ENCODE measurements at regions not wholly inside any gene's neighbourhood (a gene's known extent, or its start where the extent isn't known, plus 50 kb on each side); places are given as distances from the start of the nearest gene placed in this dataset.

DNA sequence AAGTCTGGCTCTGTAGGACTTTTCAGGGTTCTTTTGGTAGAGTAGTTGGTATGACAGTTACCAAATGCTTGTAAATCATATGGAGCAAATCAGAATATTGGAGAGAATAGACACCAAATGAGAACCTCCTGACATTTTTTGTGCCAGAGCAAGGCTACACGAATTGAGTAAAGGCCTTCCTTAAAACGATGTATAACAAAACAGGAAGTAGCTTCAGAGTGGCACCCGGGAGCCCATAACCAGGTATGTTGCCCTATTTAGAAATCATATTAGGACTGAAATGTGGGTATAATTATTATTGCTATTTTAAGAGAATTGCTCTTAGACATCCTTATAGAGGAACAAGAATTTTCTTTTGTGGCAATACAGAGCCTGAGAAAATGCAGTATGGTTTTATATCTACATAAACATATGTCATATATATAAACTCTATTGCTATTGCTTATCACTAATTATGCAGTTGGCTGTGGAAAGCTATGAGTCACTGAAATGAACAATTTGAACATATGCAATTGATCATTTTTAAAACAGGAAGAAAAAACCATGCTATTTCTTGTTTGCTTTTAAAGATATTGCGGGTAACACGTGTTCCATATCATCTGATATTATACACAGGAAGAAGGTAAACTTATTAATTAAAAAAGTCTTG lies 197.4 kb upstream of the MTPN start:
- DNase-seq (ENCODE audit: low spot score): no peak

DNA sequence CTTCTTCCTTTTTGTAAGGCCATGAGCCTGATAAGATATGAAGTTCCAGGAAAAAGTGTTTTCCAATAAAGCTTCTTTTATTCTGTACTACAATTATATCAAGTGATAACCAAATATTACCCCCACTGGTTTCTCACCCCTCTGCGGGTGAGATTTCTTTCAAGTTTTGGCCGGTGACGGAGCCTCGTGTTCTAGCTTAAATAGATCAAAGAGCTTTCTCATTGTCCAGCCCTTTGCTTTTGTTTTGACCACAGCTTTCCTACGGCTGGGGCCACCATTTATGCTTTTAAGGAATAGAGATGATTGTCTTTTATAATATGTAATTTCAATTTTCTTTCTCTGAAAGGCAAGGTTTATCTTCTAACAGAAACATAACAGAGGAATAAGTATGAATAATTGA lies 196.7 kb upstream of the MTPN start:
- no peak for DNase-seq (ENCODE audit: low spot score)

DNA sequence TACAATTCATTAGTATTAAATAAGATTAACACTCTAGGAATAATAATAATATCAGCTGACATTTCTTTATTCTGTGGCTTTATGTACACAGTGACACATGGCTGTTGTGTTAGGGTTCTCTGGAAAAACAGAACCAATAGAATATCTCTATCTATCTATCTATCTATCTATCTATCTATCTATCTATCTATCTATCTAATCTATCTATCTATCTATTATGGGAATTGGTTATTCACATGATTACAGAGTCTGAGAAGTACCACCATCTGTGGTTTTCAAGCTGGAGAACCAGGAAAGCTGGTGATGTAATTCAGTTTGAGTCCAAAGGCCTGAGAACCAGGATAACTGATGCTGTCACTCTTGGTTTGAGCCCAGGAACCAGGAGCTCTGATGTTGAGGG lies 194.1 kb upstream of the MTPN start:
- no peak for DNase-seq (ENCODE audit: low spot score)

DNA sequence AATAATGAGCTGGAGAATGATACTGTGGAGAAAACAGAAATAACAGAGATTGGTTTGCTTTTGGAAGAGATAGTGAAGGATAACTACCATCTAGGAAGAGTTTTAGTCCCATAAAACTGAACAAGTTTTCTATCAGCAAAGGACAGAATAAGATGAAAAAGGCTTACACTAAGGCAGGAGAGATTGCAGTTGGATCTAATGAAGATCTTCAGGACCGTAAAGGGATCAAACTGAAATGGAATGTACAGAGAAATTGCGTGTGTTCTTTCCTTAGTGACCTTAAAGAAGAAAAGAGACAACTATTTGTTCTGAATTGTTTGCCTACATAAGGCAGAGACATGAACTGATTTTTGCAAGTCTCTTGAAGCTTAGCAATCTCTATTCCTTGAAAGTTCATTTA lies 191.7 kb upstream of the MTPN start:
- DNase-seq (ENCODE audit: low spot score): no peak

DNA sequence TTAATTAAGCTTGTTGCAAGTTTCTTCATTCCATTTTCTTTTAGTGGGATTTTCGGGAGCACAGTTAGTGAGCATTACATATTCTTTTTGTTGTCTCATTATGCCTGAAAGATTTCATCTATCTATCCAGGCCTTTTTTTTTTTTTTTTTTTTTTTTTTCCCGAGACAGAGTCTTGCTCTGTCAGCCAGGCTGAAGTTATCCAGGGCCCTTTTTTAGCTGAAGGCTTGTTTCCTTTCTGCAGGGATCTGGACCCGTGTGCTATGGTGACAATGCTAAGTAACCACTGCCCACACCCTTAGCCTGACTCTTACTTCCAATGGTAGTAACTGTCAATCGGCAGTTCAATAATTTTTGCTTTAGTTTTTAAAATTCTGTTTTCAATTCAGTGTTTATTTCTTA lies 190.8 kb upstream of the MTPN start:
- DNase-seq (ENCODE audit: low spot score): no peak

DNA sequence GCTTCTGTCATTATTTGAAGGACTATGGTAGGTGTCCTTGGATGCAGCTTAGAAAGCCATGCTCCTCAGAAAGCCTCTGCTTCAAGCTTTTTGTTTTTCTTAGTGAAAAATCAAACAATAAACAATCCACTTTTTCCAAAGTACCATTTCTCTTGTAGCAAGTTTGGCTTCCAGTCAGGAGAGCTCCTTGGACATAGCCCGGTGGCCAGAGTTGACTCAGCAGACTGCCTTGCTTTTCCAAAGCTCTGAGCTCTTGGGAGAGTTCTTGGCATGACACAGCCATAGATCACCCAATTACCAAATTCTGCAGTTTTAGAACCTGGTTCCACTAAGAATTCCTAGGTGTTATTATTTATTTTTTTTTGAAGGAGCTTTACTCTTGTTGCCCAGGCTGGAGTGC lies 189.4 kb upstream of the MTPN start:
- DNase-seq (ENCODE audit: low spot score): no peak

DNA sequence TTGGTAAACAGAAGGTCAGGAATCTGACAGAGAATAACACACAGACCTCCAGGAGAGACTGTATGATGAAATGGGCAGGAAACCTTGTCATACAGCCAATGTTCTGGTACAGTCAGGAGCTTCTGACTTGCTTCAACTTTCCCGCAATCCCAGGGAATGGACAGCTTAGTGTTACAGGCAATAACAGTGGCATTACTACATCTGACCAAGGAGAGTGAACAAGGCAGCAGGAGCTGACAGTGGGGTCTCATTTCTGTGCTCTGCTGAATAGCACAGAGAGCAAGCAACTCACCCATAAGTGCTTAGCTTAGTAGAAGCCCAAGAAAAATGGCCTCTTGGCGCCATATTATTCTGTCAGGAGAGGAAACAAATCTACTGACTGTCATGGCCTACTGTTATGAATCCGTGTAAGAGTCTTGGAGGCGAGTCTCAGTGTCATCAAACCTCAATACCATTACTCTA lies 186.2 kb upstream of the MTPN start:
- no peak for DNase-seq (ENCODE audit: low spot score)

DNA sequence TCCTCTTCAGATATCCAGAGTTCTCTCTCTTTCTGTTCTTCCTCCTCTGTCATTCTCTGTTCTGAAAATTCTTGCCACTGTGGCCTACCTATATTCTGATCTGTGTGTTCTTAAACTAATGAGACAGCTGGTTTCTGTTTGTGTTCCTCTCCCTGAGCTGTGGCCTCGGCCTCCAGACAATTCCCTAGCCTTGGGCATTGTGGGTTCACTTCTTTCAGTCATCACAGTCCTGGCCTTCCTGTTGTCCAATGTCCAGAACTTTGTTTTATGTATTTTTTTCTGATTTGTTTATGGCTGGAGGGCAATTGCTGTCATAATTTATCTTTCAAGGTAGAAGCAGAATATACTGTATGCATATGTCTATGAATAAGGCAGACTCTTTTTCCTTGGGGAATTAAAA lies 173.2 kb upstream of the MTPN start:
- no peak for DNase-seq (ENCODE audit: low spot score)

DNA sequence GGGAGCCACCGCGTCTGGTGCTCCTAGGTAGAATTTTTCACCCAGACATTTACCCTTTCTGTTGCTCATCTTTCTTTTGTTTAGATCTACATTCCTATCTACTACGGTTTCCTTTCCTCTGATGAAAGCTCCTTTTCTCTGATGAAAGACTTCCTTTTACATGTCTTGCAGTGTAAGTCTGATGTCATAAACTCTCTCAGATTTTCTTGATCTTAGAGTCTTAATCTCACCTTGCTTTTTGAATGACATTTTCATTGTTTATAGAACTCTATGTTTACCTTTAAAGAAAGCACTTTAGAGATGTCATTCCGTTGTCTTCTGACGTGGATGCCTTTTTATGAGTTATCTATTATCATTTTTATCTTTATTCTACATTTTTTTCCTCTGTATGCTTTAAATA lies 171.8 kb upstream of the MTPN start:
- no peak for DNase-seq (ENCODE audit: low spot score)

DNA sequence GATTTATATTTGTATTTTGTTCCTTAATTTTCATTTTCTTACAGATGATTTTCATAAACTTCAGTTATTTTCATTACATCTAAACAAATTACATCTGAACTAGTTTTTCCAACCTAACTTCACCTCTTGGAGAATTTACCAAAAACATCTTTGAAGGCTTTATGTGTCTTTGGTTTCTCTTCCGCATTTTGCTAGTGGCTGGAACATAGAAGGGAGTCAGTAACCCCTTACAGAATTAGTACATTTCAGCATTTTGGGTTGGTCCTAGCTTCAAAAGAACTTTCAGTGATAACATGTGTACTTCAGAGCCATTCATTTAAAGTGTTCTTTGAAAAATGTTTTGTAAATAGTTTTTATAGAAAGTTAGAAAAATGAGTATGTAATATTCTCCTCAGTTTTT lies 169.8 kb upstream of the MTPN start:
- no peak for DNase-seq (ENCODE audit: low spot score)

DNA sequence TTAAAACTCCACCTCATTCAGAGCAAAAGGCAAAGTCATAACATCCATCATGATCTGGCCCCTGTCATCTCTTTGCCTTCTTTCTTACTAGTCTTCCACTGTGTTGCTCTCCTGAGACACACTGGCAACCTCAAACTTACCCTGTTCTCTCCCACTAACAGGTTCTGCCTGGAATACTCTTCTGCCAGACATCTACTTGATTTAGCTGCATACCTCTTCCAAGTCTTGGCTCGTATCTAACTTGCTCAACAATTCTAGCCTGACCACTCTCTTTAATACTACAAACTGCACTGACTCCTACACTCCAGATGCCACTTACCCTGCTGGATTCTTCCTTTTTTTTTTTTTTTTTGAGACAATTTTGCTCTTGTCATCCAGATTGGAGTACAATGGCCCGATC lies 167.0 kb upstream of the MTPN start:
- no peak for DNase-seq (ENCODE audit: low spot score)

DNA sequence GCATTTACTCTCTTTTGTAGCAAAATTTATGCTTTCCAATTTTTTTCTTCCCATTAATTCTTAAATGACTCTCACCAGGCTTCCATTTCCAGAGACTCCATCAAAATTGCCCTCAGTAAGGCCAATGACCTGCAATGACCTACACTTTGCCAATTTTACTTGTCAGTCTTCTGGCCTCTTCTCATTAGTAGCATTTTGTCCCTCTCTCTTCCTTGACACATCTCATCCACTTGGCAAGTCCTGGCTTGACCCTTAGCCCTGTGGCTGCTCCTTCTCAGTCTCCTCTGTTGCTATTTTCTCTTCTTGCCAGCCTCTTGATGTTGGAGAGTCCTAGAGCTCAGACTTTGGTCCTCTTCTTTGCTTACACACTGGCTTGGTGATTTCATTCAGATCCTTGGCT lies 166.1 kb upstream of the MTPN start:
- no peak for DNase-seq (ENCODE audit: low spot score)

DNA sequence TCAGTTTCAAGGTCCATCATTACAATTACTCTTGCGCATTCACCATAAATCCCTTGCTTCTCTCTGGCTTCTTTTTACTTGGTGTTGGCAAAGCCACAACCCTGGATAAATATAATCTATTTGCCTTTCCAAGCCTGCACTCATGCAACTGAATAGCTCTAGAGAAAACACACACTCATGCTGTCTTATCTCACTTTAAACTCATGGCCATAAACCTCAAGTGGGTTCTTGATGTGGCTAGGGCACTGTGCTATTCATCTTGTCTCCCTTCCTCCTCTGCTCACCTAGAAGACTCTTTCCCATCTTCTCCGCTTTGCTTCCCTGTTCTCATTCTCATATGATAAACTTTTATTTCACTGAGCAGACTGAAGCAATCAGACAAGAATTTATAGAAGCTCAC lies 165.4 kb upstream of the MTPN start:
- no peak for DNase-seq (ENCODE audit: low spot score)

DNA sequence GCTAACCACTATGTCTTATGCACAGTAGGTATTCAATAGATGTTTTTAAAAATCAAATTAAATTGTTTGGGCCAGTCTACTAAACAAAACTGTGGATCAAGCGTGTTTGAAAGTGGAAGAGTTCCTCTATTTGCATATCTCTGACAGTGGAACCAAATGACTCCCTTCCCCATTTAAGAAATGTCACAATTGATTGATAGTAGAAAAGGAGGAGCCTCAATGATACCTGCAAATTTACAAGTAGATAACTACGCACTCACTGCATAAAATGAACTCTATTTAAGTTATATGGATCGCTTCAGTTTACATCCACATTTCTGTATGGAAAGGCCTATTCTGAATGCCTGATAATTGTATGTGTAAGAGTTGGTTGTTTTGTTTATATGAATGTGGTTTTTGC lies 163.3 kb upstream of the MTPN start:
- no peak for DNase-seq (ENCODE audit: low spot score)

DNA sequence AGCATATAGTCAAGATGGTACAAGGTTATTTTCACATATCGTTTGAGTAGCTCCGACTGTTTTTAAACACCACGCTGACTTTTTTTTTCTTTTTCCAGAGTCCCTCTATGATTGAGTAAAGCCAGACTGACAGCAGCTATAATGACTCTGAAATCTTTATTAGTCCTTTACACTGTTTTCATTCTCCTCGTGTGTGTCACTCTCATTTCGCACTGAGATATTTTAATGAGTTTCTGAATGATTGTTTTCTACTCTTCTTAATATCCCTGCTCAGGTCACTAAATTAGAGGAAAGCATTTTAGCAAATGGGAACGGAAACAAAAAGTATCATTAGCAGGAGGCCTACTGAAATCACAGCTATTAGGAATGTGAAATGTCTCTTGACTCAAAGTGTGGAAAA lies 162.3 kb upstream of the MTPN start:
- no peak for DNase-seq (ENCODE audit: low spot score)

DNA sequence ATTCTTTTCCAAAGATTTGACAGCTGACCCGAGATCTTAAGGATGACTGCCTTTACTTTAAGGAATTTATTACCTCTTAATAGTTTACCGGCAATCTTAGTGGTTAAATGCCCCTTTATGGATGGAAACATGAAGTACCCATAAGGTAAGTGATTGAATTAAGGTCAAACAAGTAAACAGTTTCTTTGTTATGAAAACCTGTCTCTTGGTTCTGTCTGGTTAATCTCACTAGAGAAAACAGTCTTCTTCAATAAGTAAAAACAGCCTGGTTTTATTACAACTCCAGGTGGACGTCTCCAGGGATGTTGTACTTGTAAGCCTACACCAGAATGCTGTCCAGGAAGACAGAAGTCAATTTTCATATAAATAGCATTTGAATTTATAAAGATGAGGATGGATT lies 161.8 kb upstream of the MTPN start:
- DNase-seq (ENCODE audit: low spot score): no peak

DNA sequence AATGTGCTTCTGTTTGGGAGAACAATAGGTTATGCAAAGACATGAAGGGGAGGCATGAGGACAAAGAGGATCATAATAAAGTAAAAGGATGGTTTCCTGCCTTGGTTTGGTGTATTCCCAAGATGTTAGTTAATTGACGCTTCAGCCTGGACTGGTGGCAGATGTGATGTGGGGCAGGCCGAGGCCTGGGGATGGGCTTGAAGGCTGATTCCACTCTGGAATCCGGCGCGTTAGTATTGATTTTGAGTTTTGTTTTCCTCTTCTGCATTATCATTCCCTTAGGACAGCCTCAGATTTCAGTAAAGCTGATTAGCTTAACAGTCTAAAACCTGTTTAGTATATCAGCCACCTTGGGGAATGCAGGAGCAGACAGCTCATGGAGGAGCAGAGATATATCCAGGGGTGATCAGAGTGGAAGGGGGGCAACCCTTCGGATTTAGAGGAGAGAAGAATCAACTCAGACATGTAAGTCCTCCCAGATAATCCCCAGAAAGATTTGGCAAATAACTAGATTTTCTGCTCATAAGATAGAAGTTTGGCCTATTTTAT lies 159.8 kb upstream of the MTPN start:
- DNase-seq (ENCODE audit: low spot score): no peak

DNA sequence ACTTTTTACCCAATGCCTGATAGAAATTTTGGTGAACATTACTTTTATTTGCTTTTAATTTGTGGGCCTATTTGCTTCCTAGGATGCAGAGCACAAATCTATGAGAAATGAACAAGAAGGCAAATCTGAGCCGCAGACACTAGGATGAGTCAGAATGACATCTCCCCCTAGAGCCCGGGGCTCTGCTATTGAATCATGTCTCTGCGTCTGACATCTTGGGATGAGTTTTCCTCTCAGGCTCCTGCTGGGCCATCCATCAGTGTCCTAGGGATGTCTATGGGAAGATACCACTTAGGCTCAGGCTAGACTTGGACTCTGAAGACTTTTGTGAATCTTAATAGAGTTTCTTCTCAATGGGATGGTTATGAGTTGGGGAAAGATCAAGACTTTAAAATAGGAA lies 157.3 kb upstream of the MTPN start:
- DNase-seq (ENCODE audit: low spot score): no peak

DNA sequence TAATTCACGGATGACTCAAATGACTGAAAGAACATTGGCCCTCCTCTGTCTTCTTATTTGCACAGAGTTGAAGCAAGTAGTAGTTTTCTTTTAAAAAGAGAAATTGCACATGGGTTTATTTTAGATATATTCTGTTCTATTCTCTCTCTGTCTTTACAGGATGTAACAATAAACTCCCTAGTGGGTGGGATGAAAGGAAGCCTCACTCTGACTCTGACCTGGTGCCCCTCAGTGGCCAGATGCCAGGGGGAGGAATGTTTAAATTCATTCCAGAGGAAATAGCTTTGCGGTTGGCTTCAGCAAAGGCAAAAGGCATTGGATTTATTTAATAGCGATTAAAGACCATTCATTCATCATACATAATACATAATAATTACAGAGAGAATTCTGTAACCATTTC lies 156.4 kb upstream of the MTPN start:
- no peak for DNase-seq (ENCODE audit: low spot score)

DNA sequence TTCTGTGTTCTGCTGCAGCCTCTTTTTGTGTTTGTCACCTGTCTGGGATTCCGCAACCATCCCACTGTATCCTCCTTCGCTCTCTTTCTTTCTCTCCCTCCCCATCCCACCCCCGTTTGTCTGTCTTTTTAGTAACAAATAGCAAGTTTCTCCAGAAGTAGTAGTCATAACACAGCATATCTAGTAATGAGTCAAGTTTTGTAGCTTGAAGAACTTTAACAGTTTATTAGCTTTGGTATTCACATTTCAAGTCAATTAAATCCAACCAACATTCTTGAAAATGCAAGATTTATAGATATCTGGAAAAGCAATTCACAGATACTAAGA lies 154.1 kb upstream of the MTPN start:
- DNase-seq (ENCODE audit: low spot score): no peak

DNA sequence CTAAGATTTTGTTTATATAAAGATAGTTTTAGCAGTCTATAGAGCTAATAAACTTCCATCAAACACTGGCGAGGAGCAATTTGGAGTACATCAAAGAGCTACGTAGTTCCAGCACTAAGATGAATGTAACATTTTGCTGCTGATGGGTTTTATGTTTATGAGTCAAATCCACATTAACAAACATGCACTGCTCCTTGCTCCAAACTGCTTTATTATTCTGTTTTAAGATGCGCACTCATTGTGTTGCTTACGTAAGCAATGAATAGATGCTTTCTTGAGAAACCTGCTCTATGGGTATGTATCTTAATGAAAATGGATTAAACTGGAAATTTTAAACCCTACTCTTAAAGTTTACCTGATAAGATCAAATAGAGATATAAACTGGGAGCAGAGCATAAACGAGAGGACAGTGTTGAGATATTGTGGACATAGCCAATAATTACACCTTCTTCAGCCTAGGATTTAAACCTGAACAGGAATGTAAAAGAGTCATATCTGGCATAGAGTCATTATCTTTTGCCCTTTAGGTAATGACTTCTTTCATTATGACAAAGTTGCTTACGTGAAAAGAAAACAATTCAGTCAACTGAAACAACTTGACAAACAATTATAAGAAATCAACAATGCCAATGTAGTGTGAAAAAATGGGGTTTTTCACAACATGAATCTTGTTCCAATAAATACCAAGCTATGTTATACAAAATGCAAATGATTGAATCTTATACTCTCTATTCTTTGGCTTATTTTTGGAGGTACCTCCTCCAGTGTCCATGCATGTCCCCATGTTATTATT lies 153.5 kb upstream of the MTPN start:
- no peak for DNase-seq (ENCODE audit: low spot score)

DNA sequence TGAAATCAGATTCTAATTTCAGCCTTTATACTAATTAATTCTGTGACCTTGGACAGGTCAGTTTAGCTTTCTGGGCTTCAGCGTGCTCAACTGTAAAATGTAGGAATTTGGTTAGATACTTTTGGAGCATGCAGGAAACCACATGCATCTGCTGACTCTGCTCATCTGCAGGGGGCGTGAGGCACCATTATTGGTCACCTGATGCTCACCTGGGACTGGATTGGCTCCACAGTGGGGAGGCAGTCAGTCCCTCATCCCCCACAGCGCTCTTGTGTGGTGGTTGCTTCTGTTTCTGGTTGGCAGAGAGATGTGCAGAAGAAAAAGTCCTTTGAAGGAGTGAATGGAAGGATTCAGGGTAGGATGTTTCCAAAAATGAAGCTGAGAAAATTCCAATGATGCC lies 150.9 kb upstream of the MTPN start:
- no peak for DNase-seq (ENCODE audit: low spot score)

DNA sequence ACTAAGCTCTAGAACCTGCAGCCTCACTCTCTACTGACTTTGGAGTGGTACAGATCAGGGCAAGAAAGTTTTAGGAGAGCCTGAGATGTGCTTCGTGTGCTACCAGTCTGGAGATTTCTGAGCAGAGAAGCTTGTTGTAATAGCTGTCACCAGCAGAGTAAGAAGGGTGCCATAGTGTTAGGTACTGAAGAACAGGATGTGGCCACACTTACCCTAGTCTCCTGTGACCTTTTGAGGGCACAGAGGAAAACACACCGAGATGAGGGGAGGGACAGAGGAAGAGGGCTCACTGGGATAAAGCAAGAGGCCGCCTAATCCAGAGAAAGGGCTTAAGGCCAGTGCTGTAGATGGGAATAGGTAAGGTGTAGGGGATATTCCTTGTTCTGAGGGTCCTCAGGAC lies 146.2 kb upstream of the MTPN start:
- DNase-seq (ENCODE audit: low spot score): no peak

DNA sequence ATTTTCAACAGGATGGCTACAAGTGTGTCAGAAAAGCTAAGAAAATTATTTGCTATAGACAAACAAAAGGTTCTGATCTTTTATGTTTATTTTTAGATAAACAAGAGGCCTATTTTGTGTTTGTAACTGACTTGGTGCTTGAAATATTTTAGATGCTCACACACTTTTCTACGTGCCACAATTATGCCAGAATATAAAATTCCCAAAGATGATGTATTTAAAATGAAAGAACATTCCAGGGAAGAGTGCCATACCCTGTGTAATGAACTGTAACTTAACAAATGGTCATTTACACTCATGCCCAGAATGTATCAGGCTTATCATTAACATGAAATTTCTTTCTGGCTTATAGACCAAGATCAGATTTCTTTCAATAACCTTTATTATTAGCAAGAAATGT lies 144.9 kb upstream of the MTPN start:
- no peak for DNase-seq (ENCODE audit: low spot score)
